K562 (cell line): ENCODE measurements at regions not wholly inside any gene's neighbourhood (a gene's known extent, or its start where the extent isn't known, plus 50 kb on each side); places are given as distances from the start of the nearest gene placed in this dataset.

Source experiments
- EZH2 ChIP-seq: IDR thresholded peaks from 2 replicates; pipeline ENCODE4 v1.6.1; 2012; ENCODE audit warnings: low read depth, mild to moderate bottlenecking, inconsistent platforms, low read length, borderline replicate concordance
- FIP1L1 ChIP-seq: fragments of 200-400 bp; formaldehyde crosslinking; IDR thresholded peaks from 2 replicates; pipeline ENCODE4 v1.6.1; 2018; ENCODE audit warnings: mild to moderate bottlenecking, low read depth, low read length; ENCODE audit not compliant: poor library complexity, severe bottlenecking
- FOXK1 ChIP-seq: sonication (generic); formaldehyde crosslinking; IDR thresholded peaks from 2 replicates; pipeline ENCODE4 v1.8.0; 2022; ENCODE audit warnings: missing genetic modification reagents, mild to moderate bottlenecking, borderline replicate concordance
- GABPB1 ChIP-seq: sonication (generic); formaldehyde crosslinking; IDR thresholded peaks from 2 replicates; pipeline ENCODE4 v1.8.0; 2022; ENCODE audit warnings: mild to moderate bottlenecking, missing genetic modification reagents
- KLF13 ChIP-seq: fragments of 450-650 bp; IDR thresholded peaks from 2 replicates; pipeline ENCODE4 v1.6.1; 2016; ENCODE audit warnings: missing genetic modification characterization, low read depth, mild to moderate bottlenecking, missing compliant biosample characterization, moderate library complexity, borderline replicate concordance
- LEF1 ChIP-seq: fragments of 450-650 bp; IDR thresholded peaks from 2 replicates; pipeline ENCODE4 v1.6.1; 2016; ENCODE audit warnings: mild to moderate bottlenecking
- NRF1 ChIP-seq, 2 experiments: fragments of 450-650 bp; IDR thresholded peaks in 1 of 2; conservative IDR thresholded peaks in 1 of 2; 2 replicates each; pipeline ENCODE4 v1.6.1; 2014; ENCODE audit warnings: mild to moderate bottlenecking in 2 of 2
- PCBP1 ChIP-seq: fragments of 200-400 bp; formaldehyde crosslinking; IDR thresholded peaks from 2 replicates; pipeline ENCODE4 v1.6.1; 2018; ENCODE audit warnings: mild to moderate bottlenecking, low read depth, low read length; ENCODE audit not compliant: poor library complexity, severe bottlenecking
- POLR2G ChIP-seq: fragments of 200-400 bp; formaldehyde crosslinking; IDR thresholded peaks from 2 replicates; pipeline ENCODE4 v1.6.1; 2017; ENCODE audit warnings: low read depth, mild to moderate bottlenecking, antibody characterized with exemption, low read length, moderate library complexity
- PRPF4 ChIP-seq: fragments of 200-400 bp; formaldehyde crosslinking; IDR thresholded peaks from one replicate; pipeline ENCODE4 v1.6.1; 2017; ENCODE audit warnings: low read length, low read depth, mild to moderate bottlenecking; ENCODE audit not compliant: insufficient read depth, poor library complexity, severe bottlenecking
- SOX6 ChIP-seq: fragments of 450-650 bp; IDR thresholded peaks from 2 replicates; pipeline ENCODE4 v1.6.1; 2014; ENCODE audit warnings: mild to moderate bottlenecking
- U2AF1 ChIP-seq: fragments of 200-400 bp; formaldehyde crosslinking; optimal IDR thresholded peaks from 2 replicates; pipeline ENCODE3; 2017; ENCODE audit warnings: mild to moderate bottlenecking, low read depth, low read length, moderate library complexity
- ZBTB43 ChIP-seq: sonication (generic); formaldehyde crosslinking; IDR thresholded peaks from 2 replicates; pipeline ENCODE4 v1.8.0; 2023; ENCODE audit warnings: mild to moderate bottlenecking, missing genetic modification reagents

- no peak for TF ChIP-seq EZH2
- no peak for TF ChIP-seq NRF1 (conservative IDR thresholded peaks at IDR 0.05 in 1 of 2, IDR thresholded peaks at IDR 0.05 in 1 of 2)
- no peak for TF ChIP-seq FIP1L1
- TF ChIP-seq PRPF4 = no peak
- TF ChIP-seq LEF1 = no peak
- no peak for TF ChIP-seq ZBTB43 (CRISPR knock-in tag)
- no peak for TF ChIP-seq SOX6
- no peak for TF ChIP-seq GABPB1 (CRISPR knock-in tag)
- TF ChIP-seq KLF13 (tag) = no peak
- no peak for TF ChIP-seq PCBP1
- no peak for TF ChIP-seq POLR2G
- TF ChIP-seq FOXK1 (CRISPR knock-in tag) = no peak
- TF ChIP-seq U2AF1 = no peak
These were observed 517.8 kb downstream of the IRX1 start for GRCh38 chr5:4113426-4113825.
